ENCODE measurements at regions not wholly inside any gene's neighbourhood (a gene's known extent, or its start where the extent isn't known, plus 50 kb on each side); places are given as distances from the start of the nearest gene placed in this dataset.

DNA sequence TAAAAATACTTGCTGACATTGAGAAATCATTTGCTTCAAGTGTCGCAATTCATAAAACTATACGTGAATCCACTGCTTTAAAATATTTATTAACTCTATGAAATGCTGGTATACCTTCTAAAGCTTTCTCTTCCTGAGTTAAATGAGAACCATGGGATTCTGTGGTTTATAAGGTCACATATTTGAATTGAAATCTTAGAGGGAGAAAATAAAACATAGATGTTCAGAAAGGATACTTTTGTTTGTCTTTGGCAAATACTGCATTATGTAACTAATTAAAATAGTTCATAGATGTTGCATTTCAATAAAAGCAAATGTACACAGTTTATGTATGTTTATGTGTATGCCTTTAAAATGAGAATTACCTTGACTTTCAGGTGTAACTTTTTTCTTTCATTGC lies 250.1 kb downstream of the FAM170A start:
- intact Hi-C loops (cut with micrococcal nuclease; ENCODE audit: unreplicated experiment), result no loop called here
- BruUV-seq (replicated peaks), result no TSS peak
- Histone ChIP-seq H3K27ac (ENCODE audit: low read depth, low read length, poor library complexity, severe bottlenecking) (no peak overlapping the region), H3K36me3 (ENCODE audit: insufficient read depth, low read length, poor library complexity, severe bottlenecking) (no peaks in the 10 kb centered on the region), H3K27me3 (replicated peaks; ENCODE audit: insufficient read depth, low read depth, low read length, poor library complexity) (peaks cover 8% of the 10 kb centered on the region), H3K4me1 (ENCODE audit: insufficient read depth, low read length, poor library complexity, severe bottlenecking) (no peaks in the 10 kb centered on the region), H3K9me3 (ENCODE audit: low read depth, low read length, poor library complexity, severe bottlenecking) (no peaks in the 10 kb centered on the region), H3K4me3 (ENCODE audit: low read depth, low read length, poor library complexity, severe bottlenecking) (no peak overlapping the region)
- ChIA-PET CTCF (no interaction called here), POLR2A (ENCODE audit: low non-redundant PET) (no interaction called here)
- no peak for TF ChIP-seq EZH2 (IDR thresholded peaks at IDR 0.05; ENCODE audit: borderline replicate concordance, low read depth, low read length, poor library complexity, severe bottlenecking)
- TF ChIP-seq, protein P1, sequence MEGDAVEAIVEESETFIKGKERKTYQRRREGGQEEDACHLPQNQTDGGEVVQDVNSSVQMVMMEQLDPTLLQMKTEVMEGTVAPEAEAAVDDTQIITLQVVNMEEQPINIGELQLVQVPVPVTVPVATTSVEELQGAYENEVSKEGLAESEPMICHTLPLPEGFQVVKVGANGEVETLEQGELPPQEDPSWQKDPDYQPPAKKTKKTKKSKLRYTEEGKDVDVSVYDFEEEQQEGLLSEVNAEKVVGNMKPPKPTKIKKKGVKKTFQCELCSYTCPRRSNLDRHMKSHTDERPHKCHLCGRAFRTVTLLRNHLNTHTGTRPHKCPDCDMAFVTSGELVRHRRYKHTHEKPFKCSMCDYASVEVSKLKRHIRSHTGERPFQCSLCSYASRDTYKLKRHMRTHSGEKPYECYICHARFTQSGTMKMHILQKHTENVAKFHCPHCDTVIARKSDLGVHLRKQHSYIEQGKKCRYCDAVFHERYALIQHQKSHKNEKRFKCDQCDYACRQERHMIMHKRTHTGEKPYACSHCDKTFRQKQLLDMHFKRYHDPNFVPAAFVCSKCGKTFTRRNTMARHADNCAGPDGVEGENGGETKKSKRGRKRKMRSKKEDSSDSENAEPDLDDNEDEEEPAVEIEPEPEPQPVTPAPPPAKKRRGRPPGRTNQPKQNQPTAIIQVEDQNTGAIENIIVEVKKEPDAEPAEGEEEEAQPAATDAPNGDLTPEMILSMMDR (conservative IDR thresholded peaks at IDR 0.05; ENCODE audit: low read depth, low read length), result no peak
- no peak for DNase-seq (ENCODE audit: low spot score)

DNA sequence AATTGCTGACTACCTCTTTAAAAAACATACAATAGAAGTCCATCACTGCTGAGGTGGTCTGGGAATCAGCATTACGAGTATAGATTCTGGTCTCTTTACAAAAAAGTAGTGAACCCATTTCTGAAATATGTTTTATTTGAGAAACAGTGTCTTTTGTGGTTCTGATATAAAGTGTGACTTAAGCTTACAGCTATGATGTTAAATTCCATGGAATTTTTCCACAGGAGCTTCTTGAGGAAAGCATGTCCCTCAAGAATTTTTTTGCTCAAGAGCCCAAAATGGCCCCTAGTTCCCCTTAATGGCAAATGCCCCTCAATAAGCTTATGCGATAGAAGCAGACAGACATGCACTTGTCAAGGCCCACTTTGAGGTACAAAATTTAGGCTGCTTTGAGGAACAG lies 265.7 kb downstream of the FAM170A start:
- Histone ChIP-seq H3K4me3 (ENCODE audit: low read depth, low read length, poor library complexity, severe bottlenecking) (no peak overlapping the region), H3K27me3 (replicated peaks; ENCODE audit: insufficient read depth, low read depth, low read length, poor library complexity) (no peaks in the 10 kb centered on the region), H3K27ac (ENCODE audit: low read depth, low read length, poor library complexity, severe bottlenecking) (no peak overlapping the region), H3K4me1 (ENCODE audit: insufficient read depth, low read length, poor library complexity, severe bottlenecking) (no peaks in the 10 kb centered on the region), H3K9me3 (ENCODE audit: low read depth, low read length, poor library complexity, severe bottlenecking) (no peaks in the 10 kb centered on the region), H3K36me3 (ENCODE audit: insufficient read depth, low read length, poor library complexity, severe bottlenecking) (no peaks in the 10 kb centered on the region)
- CTCF ChIA-PET, result no interaction called here
- no peak for DNase-seq (ENCODE audit: low spot score)
- BruUV-seq (replicated peaks), result no TSS peak
- intact Hi-C loops (cut with micrococcal nuclease; ENCODE audit: unreplicated experiment), result no loop called here
- TF ChIP-seq, protein P1 (conservative IDR thresholded peaks at IDR 0.05; ENCODE audit: low read depth, low read length), result no peak
- TF ChIP-seq EZH2 (IDR thresholded peaks at IDR 0.05; ENCODE audit: borderline replicate concordance, low read depth, low read length, poor library complexity, severe bottlenecking), result no peak
- POLR2A ChIA-PET (ENCODE audit: low non-redundant PET), result no interaction called here

DNA sequence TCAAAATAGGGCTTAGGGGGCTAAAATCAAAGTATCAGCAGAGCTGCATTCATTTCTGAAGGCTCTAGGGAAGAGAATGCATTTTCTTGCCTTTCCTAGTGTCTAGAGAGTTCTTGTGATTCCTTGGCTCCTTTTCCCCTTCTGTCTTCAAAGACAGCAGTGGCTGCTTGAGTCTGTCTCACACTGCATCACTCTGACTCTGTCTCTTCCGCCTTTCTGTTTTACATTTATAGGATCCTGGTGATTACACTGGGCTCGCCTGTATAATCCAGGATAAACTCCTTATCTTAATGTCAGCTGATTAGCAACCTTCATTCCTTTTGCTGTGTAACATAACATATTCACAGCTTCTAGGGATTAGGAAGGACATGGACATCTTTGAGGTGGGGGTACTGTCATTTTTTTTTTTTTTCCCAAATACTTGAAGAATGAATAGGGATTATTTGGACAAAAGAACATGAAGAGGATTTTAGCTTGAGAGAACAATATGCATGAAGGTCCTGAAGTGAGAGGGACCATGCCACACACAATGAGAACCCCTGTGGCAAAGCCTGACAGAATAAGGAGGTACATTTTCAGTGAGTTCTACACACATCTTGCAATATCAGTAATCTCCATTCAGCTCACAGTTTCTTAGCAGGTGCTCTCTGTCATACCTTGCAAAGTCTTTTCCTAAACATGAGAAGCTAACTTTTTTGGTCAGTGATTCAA lies 267.6 kb downstream of the FAM170A start:
- Histone ChIP-seq H3K4me3 (ENCODE audit: low read depth, low read length, poor library complexity, severe bottlenecking) (no peak overlapping the region), H3K27ac (ENCODE audit: low read depth, low read length, poor library complexity, severe bottlenecking) (no peak overlapping the region), H3K27me3 (replicated peaks; ENCODE audit: insufficient read depth, low read depth, low read length, poor library complexity) (no peaks in the 10 kb centered on the region), H3K36me3 (ENCODE audit: insufficient read depth, low read length, poor library complexity, severe bottlenecking) (no peaks in the 10 kb centered on the region), H3K9me3 (ENCODE audit: low read depth, low read length, poor library complexity, severe bottlenecking) (no peaks in the 10 kb centered on the region), H3K4me1 (ENCODE audit: insufficient read depth, low read length, poor library complexity, severe bottlenecking) (no peaks in the 10 kb centered on the region)
- ChIA-PET CTCF (no interaction called here), POLR2A (ENCODE audit: low non-redundant PET) (no interaction called here)
- no peak for DNase-seq (ENCODE audit: low spot score)
- BruUV-seq (replicated peaks), result no TSS peak
- intact Hi-C loops (cut with micrococcal nuclease; ENCODE audit: unreplicated experiment), result no loop called here
- TF ChIP-seq EZH2 (IDR thresholded peaks at IDR 0.05; ENCODE audit: borderline replicate concordance, low read depth, low read length, poor library complexity, severe bottlenecking), result no peak
- TF ChIP-seq, protein P1 (conservative IDR thresholded peaks at IDR 0.05; ENCODE audit: low read depth, low read length), result no peak
